ENCODE measurements at regions not wholly inside any gene's neighbourhood (a gene's known extent, or its start where the extent isn't known, plus 50 kb on each side); places are given as distances from the start of the nearest gene placed in this dataset.
"Not testable (repeated sequence)": the region's sequence is repeated elsewhere in the genome, so short reads cannot be mapped to it uniquely, and the experiment has no call there.

DNA sequence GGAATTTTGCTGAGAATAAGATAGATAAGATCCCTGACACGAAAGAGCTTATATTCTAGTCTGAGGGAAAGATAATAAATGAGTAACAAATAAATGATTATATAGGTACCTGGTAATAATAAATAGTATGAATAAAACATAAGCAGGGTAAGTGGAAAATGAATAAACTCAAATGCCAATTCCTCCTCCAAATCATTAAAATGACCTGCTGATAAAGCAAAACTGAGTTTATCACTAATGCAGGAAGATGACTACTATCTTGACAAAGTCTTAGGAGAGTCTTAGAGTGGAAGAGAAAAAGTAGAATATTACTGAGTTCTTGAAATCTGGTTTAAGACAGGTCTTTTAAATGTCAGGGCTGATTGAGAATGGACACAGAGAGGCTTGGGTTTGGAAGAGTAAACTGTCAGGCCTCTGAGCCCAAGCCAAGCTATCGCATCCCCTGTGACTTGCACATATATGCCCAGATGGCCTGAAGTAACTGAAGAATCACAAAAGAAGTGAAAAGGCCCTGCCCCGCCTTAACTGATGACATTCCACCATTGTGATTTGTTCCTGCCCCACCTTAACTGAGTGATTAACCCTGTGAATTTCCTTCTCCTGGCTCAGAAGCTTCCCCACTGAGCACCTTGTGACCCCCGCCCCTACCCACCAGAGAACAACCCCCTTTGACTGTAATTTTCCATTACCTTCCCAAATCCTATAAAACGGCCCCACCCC is 637.8 kb downstream of the UTRN start:
- TF ChIP-seq EZH2phosphoT487 (IDR thresholded peaks at IDR 0.05; ENCODE audit: unreplicated experiment); REST (IDR thresholded peaks at IDR 0.05; ENCODE audit: unreplicated experiment); CTCF (conservative IDR thresholded peaks at IDR 0.05; ENCODE audit: low read depth in 2 of 2); EZH2 (IDR thresholded peaks at IDR 0.05; ENCODE audit: low read depth, unreplicated experiment); ZNF331 (CRISPR knock-in tag; IDR thresholded peaks at IDR 0.05; ENCODE audit: low read depth); POLR2AphosphoS5 (IDR thresholded peaks at IDR 0.05; ENCODE audit: low read depth); STAT1 (IDR thresholded peaks at IDR 0.05; ENCODE audit: unreplicated experiment); JUNB (IDR thresholded peaks at IDR 0.05; ENCODE audit: unreplicated experiment); CREB1 (CRISPR knock-in tag; IDR thresholded peaks at IDR 0.05; ENCODE audit: low read depth); ZNF114 (CRISPR knock-in tag; IDR thresholded peaks at IDR 0.05); NANOG (IDR thresholded peaks at IDR 0.05; ENCODE audit: borderline replicate concordance); ETS1 (IDR thresholded peaks at IDR 0.05): not testable (repeated sequence)

Data from GM23338 (cell line).